ENCODE measurements at regions not wholly inside any gene's neighbourhood (a gene's known extent, or its start where the extent isn't known, plus 50 kb on each side); places are given as distances from the start of the nearest gene placed in this dataset.

DNA sequence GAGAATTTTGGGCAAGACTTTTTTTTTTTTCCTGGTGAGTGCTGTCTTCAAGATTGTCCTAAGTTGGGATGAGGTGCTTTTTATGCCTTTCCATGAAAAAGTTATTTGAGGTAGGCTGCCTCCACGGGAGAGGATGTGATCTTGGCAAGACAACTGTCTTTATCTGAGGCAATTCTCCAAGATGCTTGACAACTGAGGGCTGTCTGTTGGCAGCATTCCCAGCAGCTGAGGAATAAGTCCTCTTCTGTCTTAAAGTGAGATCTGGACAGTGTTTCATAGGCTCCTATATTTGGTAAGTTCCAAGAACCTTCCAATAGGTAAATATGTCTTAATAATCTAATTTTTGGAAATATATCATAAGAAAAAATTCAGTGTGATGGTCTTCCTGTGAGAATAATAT lies 662.0 kb downstream of the CDH11 start:
- Histone ChIP-seq H3K27me3 (ENCODE audit: insufficient read depth, low read depth, severe bottlenecking) (no peaks in the 10 kb centered on the region), H3K36me3 (no peaks in the 10 kb centered on the region), H3K9me3 (ENCODE audit: severe bottlenecking) (peaks cover 3% of the 10 kb centered on the region), H3K4me3 (ENCODE audit: low read depth, low read length) (no peak overlapping the region), H3K27ac (no peak overlapping the region)
- no peak for DNase-seq
- TF ChIP-seq, protein P1, sequence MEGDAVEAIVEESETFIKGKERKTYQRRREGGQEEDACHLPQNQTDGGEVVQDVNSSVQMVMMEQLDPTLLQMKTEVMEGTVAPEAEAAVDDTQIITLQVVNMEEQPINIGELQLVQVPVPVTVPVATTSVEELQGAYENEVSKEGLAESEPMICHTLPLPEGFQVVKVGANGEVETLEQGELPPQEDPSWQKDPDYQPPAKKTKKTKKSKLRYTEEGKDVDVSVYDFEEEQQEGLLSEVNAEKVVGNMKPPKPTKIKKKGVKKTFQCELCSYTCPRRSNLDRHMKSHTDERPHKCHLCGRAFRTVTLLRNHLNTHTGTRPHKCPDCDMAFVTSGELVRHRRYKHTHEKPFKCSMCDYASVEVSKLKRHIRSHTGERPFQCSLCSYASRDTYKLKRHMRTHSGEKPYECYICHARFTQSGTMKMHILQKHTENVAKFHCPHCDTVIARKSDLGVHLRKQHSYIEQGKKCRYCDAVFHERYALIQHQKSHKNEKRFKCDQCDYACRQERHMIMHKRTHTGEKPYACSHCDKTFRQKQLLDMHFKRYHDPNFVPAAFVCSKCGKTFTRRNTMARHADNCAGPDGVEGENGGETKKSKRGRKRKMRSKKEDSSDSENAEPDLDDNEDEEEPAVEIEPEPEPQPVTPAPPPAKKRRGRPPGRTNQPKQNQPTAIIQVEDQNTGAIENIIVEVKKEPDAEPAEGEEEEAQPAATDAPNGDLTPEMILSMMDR (IDR thresholded peaks at IDR 0.05; ENCODE audit: low read depth, low read length) = no peak

DNA sequence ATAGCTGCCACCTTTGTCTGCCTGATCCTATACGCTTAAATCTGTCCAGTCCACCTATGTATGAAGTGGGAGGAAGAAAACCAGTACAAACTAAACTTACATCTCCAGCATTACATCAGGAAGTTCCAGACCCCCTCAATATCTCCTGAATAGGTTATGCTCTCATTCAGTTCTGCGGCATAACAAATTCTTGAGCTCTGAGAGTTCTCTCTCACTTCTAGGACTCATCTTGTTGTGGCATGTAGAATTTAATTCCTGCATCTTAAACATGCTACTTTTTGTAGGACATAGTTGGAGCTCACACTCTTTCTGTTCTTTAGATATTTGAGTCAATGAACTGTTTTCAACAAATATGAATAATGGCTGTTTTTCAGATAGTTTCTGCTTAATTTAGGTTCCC lies 662.5 kb downstream of the CDH11 start:
- no peak for DNase-seq
- Histone ChIP-seq H3K27ac (no peak overlapping the region), H3K9me3 (ENCODE audit: severe bottlenecking) (peaks cover 3% of the 10 kb centered on the region), H3K27me3 (ENCODE audit: insufficient read depth, low read depth, severe bottlenecking) (no peaks in the 10 kb centered on the region), H3K36me3 (no peaks in the 10 kb centered on the region), H3K4me3 (ENCODE audit: low read depth, low read length) (no peak overlapping the region)
- TF ChIP-seq, protein P1 (IDR thresholded peaks at IDR 0.05; ENCODE audit: low read depth, low read length) = no peak

DNA sequence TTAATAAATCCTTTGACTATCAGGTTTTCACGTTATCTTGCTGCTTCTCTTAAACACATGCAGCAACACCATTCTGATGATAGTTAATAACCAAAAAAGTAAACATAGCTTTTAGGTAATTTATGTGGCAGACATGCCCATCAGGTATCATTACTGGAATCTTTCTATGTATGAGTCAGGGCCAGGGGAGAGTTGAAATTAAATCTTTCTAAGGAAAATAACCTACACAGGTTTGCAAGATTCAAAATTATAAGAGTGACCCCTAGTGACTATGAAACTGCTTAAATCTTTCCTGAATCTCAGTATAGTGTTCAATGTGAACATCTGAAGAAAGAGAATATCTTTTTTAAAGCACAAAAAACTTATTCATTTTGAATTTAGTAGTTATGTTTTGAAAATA lies 666.6 kb downstream of the CDH11 start:
- no peaks in the 10 kb centered on the region for H3K27me3 ChIP-seq (ENCODE audit: insufficient read depth, low read depth, severe bottlenecking)
- H3K4me3 ChIP-seq (ENCODE audit: low read depth, low read length) = no peak overlapping the region
- H3K27ac ChIP-seq = no peak overlapping the region
- H3K9me3 ChIP-seq (ENCODE audit: severe bottlenecking) = no peaks in the 10 kb centered on the region
- no peaks in the 10 kb centered on the region for H3K36me3 ChIP-seq
- TF ChIP-seq, protein P1 (IDR thresholded peaks at IDR 0.05; ENCODE audit: low read depth, low read length) = no peak
- DNase-seq = no peak

DNA sequence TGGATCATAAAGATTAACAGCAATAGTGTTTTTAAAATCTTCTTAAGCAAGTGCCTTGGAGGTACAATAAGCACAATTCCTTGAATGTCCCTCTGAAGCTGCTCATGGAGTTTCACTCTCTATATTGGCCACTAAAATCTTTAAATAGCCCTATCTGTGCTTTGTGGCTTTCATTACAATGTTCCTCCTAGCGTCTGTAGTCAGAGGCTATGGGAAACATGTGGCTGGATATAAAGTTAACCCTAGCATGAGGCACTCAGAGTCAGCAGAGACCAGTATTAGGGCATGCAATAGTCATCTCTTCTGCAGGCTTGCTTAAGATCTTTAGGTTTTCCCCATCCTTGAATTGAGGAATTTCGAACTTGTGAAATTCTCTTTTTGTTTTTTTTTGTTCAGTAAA lies 668.2 kb downstream of the CDH11 start:
- Histone ChIP-seq H3K27me3 (ENCODE audit: insufficient read depth, low read depth, severe bottlenecking) (no peaks in the 10 kb centered on the region), H3K9me3 (ENCODE audit: severe bottlenecking) (no peaks in the 10 kb centered on the region), H3K27ac (no peak overlapping the region), H3K4me3 (ENCODE audit: low read depth, low read length) (no peak overlapping the region), H3K36me3 (no peaks in the 10 kb centered on the region)
- TF ChIP-seq, protein P1 (IDR thresholded peaks at IDR 0.05; ENCODE audit: low read depth, low read length) = no peak
- DNase-seq = no peak

DNA sequence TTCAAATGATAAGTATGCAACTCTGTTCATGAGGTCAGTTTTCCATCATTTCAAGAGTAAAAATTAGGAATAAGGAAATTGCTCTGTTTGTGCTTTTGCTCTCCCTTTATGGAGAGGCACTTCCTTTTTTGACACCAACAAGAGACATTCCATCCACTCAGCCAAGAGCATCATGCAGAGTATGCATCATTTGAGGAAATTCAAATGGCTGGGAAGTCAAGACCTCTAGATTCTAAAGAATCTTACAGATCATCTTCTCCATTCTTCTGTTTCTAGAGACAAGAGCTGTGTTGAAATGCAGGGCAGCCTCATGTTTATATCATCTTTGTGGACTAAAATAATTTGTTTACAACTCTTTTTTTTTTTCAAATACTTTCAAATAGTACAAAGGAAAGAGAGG lies 669.4 kb downstream of the CDH11 start:
- Histone ChIP-seq H3K9me3 (ENCODE audit: severe bottlenecking) (no peaks in the 10 kb centered on the region), H3K27ac (no peak overlapping the region), H3K4me3 (ENCODE audit: low read depth, low read length) (no peak overlapping the region), H3K27me3 (ENCODE audit: insufficient read depth, low read depth, severe bottlenecking) (no peaks in the 10 kb centered on the region), H3K36me3 (no peaks in the 10 kb centered on the region)
- no peak for DNase-seq
- TF ChIP-seq, protein P1 (IDR thresholded peaks at IDR 0.05; ENCODE audit: low read depth, low read length) = no peak

DNA sequence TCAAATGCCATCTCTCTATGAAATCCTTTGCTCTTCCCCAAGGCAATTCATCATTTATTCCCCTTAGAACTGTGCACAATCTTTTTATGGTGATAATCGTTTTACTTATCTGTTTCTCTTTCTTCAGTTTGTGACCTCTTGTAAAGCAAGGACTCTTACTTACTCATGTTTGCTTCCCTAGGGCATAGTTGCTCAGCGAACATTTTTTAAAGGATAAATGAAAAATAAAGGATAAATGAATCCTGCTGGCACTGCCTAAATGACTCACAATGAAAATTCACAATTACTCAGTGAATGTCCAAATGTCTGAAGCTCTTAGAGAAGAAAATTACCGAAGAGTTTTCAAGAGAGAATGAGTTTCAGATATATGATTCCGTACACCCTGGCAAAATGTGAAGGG lies 671.7 kb downstream of the CDH11 start:
- Histone ChIP-seq H3K27ac (no peak overlapping the region), H3K4me3 (ENCODE audit: low read depth, low read length) (no peak overlapping the region), H3K9me3 (ENCODE audit: severe bottlenecking) (no peaks in the 10 kb centered on the region), H3K27me3 (ENCODE audit: insufficient read depth, low read depth, severe bottlenecking) (no peaks in the 10 kb centered on the region), H3K36me3 (no peaks in the 10 kb centered on the region)
- DNase-seq = no peak
- TF ChIP-seq, protein P1 (IDR thresholded peaks at IDR 0.05; ENCODE audit: low read depth, low read length) = no peak
